WTC11 (cell line): ENCODE measurements at regions not wholly inside any gene's neighbourhood (a gene's known extent, or its start where the extent isn't known, plus 50 kb on each side); places are given as distances from the start of the nearest gene placed in this dataset.

Source experiments
- CTCF ChIP-seq: fragments of 200-600 bp; IDR thresholded peaks from 2 replicates; pipeline ENCODE4 v1.8.0; 2022; ENCODE audit warnings: antibody characterized with exemption
- ETV6 ChIP-seq: sonication (generic); formaldehyde crosslinking; IDR thresholded peaks from 2 replicates; pipeline ENCODE4 v1.8.1; 2022; ENCODE audit warnings: mild to moderate bottlenecking, missing genetic modification reagents
- FOXP4 ChIP-seq: sonication (generic); formaldehyde crosslinking; IDR thresholded peaks from 2 replicates; pipeline ENCODE4 v1.8.0; 2022; ENCODE audit warnings: mild to moderate bottlenecking, missing genetic modification reagents
- GRHL2 ChIP-seq: fragments of 250-450 bp; sonication (Bioruptor Pico); IDR thresholded peaks from 2 replicates; pipeline ENCODE4 v1.8.0; 2022; ENCODE audit warnings: mild to moderate bottlenecking, moderate library complexity; ENCODE audit not compliant: insufficient replicate concordance, severe bottlenecking
- IRF2 ChIP-seq: sonication (generic); formaldehyde crosslinking; IDR thresholded peaks from 2 replicates; pipeline ENCODE4 v1.8.0; 2022; ENCODE audit warnings: low read depth, missing genetic modification reagents, borderline replicate concordance
- JUN ChIP-seq: sonication (generic); formaldehyde crosslinking; IDR thresholded peaks from 2 replicates; pipeline ENCODE4 v1.8.0; 2023; ENCODE audit warnings: mild to moderate bottlenecking, missing genetic modification reagents
- NFYB ChIP-seq: sonication (generic); formaldehyde crosslinking; conservative IDR thresholded peaks from 2 replicates; pipeline ENCODE4 v1.8.0; 2022; ENCODE audit warnings: low read depth, missing genetic modification reagents
- TEAD1 ChIP-seq: sonication (generic); formaldehyde crosslinking; IDR thresholded peaks from 2 replicates; pipeline ENCODE4 v1.8.0; 2022; ENCODE audit warnings: mild to moderate bottlenecking, missing genetic modification reagents
- ZMAT4 ChIP-seq: fragments of 250-450 bp; sonication (Bioruptor Pico); IDR thresholded peaks from 2 replicates; pipeline ENCODE4 v1.9.0; 2021; ENCODE audit warnings: mild to moderate bottlenecking
- ZNF121 ChIP-seq: sonication (generic); formaldehyde crosslinking; IDR thresholded peaks from 2 replicates; pipeline ENCODE4 v1.8.0; 2023; ENCODE audit warnings: missing genetic modification reagents
- ZNF219 ChIP-seq: sonication (generic); formaldehyde crosslinking; IDR thresholded peaks from 2 replicates; pipeline ENCODE4 v1.8.0; 2023; ENCODE audit warnings: missing genetic modification reagents, mild to moderate bottlenecking, borderline replicate concordance
- ZNF416 ChIP-seq: fragments of 250-450 bp; sonication (Bioruptor Pico); IDR thresholded peaks from 2 replicates; pipeline ENCODE4 v1.9.0; 2021; ENCODE audit warnings: mild to moderate bottlenecking, inconsistent platforms
- TF ChIP-seq, protein P1 (sequence below): sonication (generic); formaldehyde crosslinking; IDR thresholded peaks from 2 replicates; pipeline ENCODE4 v1.8.0; 2022; ENCODE audit warnings: mild to moderate bottlenecking, missing genetic modification reagents
- TF ChIP-seq, protein P2 (sequence below): sonication (generic); formaldehyde crosslinking; conservative IDR thresholded peaks from 2 replicates; pipeline ENCODE4 v1.8.1; 2022; ENCODE audit warnings: mild to moderate bottlenecking, missing genetic modification reagents

DNA sequence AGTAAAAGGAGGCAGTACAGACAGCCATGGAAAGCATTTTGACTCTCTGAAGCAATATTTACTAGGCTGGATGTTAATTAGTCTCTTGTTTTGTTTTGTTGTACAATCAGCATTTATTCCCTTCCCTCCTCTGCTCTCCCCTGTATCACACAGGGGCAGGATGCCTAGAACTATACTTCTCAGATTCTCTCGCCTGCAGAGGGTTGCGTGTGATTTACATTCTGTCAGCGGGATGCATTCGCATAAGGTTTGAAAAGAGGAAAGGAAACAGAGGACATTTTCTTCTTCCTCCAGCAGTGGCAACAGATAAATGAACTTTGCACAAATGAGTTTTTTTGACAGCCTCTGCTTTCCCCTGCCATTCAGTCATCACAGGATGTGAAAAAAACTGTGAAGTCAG lies 188.3 kb downstream of the RSL24D1 start:
- no peak for TF ChIP-seq ZNF416
- TF ChIP-seq ZMAT4 (CRISPR knock-in tag) = no peak
- TF ChIP-seq CTCF = no peak
- TF ChIP-seq GRHL2 (CRISPR knock-in tag) = no peak
- no peak for TF ChIP-seq FOXP4 (CRISPR knock-in tag)
- no peak for TF ChIP-seq JUN (CRISPR knock-in tag)
- TF ChIP-seq ETV6 = no peak
- TF ChIP-seq IRF2 (CRISPR knock-in tag) = no peak
- no peak for TF ChIP-seq TEAD1
- TF ChIP-seq, protein P1, sequence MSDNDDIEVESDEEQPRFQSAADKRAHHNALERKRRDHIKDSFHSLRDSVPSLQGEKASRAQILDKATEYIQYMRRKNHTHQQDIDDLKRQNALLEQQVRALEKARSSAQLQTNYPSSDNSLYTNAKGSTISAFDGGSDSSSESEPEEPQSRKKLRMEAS = no peak
- TF ChIP-seq, protein P2, sequence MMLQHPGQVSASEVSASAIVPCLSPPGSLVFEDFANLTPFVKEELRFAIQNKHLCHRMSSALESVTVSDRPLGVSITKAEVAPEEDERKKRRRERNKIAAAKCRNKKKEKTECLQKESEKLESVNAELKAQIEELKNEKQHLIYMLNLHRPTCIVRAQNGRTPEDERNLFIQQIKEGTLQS (CRISPR knock-in tag) = no peak
- no peak for TF ChIP-seq ZNF219 (CRISPR knock-in tag)
- TF ChIP-seq ZNF121 = no peak
- no peak for TF ChIP-seq NFYB (CRISPR knock-in tag)
